ENCODE measurements at regions not wholly inside any gene's neighbourhood (a gene's known extent, or its start where the extent isn't known, plus 50 kb on each side); places are given as distances from the start of the nearest gene placed in this dataset.

- DNase-seq = no peak
Measured at GRCh38 chr3:113051787-113052186, 61.0 kb downstream of the GTPBP8 start.

GRCh38 chr3:113053169-113053568 lies 62.4 kb downstream of the GTPBP8 start:
- DNase-seq = no peak

GRCh38 chr3:113054552-113054951 lies 63.8 kb downstream of the GTPBP8 start:
- DNase-seq = no peak

- DNase-seq = no peak
Measured at GRCh38 chr3:113055201-113055600, 64.4 kb downstream of the GTPBP8 start.

GRCh38 chr3:113055961-113056360 lies 65.2 kb downstream of the GTPBP8 start:
- DNase-seq = no peak

GRCh38 chr3:113057117-113057516 lies 66.3 kb downstream of the GTPBP8 start:
- DNase-seq = no peak

- DNase-seq = no peak
Measured at GRCh38 chr3:113058188-113058587, 67.4 kb downstream of the GTPBP8 start.

- DNase-seq = no peak
Measured at GRCh38 chr3:113062705-113063104, 71.9 kb downstream of the GTPBP8 start.

- DNase-seq = no peak
Measured at GRCh38 chr3:113063126-113063894, 72.5 kb downstream of the GTPBP8 start.

- no peak for DNase-seq
Measured at GRCh38 chr3:113064183-113064582, 73.4 kb downstream of the GTPBP8 start.

- no peak for DNase-seq
Measured at GRCh38 chr3:113065336-113065735, 74.6 kb downstream of the GTPBP8 start.

- no peak for DNase-seq
Measured at GRCh38 chr3:113070072-113070640, 79.4 kb downstream of the GTPBP8 start.

- DNase-seq = no peak
Measured at GRCh38 chr3:113070681-113071113, 79.9 kb downstream of the GTPBP8 start.

GRCh38 chr3:113075588-113075987 lies 84.8 kb downstream of the GTPBP8 start:
- no peak for DNase-seq

GRCh38 chr3:113079218-113079961 lies 88.6 kb downstream of the GTPBP8 start:
- DNase-seq = no peak

- DNase-seq = no peak
Measured at GRCh38 chr3:113084777-113085176, 94.0 kb downstream of the GTPBP8 start.

GRCh38 chr3:113086560-113087461 lies 96.0 kb downstream of the GTPBP8 start:
- DNase-seq = no peak

GRCh38 chr3:113088616-113089015 lies 97.8 kb downstream of the GTPBP8 start:
- no peak for DNase-seq

- DNase-seq = no peak
Measured at GRCh38 chr3:113091417-113091816, 100.6 kb downstream of the GTPBP8 start.

GRCh38 chr3:113092746-113093145 lies 102.0 kb downstream of the GTPBP8 start:
- DNase-seq = no peak

GRCh38 chr3:113094337-113095221 lies 103.8 kb downstream of the GTPBP8 start:
- DNase-seq = no peak

All from activated CD4-positive, alpha-beta T cell treated with anti-CD3 and anti-CD28 coated beads, Interleukin-10, Interleukin-2, amounts not matched to agents 100 ng/mL and 50 ng/mL, durations not matched to agents 16 hours and 8 hours (primary cell).